ENCODE measurements at regions not wholly inside any gene's neighbourhood (a gene's known extent, or its start where the extent isn't known, plus 50 kb on each side); places are given as distances from the start of the nearest gene placed in this dataset.

DNA sequence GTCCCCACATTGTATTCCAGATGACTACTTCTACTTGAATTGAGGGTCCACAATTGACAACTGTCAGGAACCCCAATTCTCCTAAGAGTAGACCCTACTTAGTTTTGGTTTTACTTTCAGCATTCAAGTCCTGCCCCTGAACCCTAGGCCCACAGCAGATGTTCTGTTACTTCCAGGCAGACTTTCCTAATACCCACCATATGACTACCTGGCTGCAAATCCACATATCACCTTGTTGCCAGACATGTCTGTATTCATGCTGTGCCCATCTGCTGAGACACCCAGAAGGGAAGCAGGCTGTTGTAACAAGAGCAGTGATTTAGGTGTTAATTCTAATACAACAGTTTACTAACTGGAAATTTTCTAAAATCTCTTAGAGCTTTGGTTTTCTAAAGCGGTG is 235.1 kb upstream of the CCDC54 start:
- TF ChIP-seq, protein P1, sequence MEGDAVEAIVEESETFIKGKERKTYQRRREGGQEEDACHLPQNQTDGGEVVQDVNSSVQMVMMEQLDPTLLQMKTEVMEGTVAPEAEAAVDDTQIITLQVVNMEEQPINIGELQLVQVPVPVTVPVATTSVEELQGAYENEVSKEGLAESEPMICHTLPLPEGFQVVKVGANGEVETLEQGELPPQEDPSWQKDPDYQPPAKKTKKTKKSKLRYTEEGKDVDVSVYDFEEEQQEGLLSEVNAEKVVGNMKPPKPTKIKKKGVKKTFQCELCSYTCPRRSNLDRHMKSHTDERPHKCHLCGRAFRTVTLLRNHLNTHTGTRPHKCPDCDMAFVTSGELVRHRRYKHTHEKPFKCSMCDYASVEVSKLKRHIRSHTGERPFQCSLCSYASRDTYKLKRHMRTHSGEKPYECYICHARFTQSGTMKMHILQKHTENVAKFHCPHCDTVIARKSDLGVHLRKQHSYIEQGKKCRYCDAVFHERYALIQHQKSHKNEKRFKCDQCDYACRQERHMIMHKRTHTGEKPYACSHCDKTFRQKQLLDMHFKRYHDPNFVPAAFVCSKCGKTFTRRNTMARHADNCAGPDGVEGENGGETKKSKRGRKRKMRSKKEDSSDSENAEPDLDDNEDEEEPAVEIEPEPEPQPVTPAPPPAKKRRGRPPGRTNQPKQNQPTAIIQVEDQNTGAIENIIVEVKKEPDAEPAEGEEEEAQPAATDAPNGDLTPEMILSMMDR (IDR thresholded peaks at IDR 0.05): no peak
- no peak for TF ChIP-seq POLR2A (IDR thresholded peaks at IDR 0.05)
- TF ChIP-seq EP300 (IDR thresholded peaks at IDR 0.05): no peak
